Lower leg skin (tissue), 4 donors: ENCODE measurements at regions not wholly inside any gene's neighbourhood (a gene's known extent, or its start where the extent isn't known, plus 50 kb on each side); places are given as distances from the start of the nearest gene placed in this dataset.

ENCODE experiments used
- DNase-seq, 2 donors: peaks; one replicate each; pipeline ENCODE4 v3.0.0-alpha.2; 2019; ENCODE audit warnings: low spot score in 2 of 2
- H3K4me3 ChIP-seq: fragments of 200-600 bp; sonication (generic); 2 replicates; pipeline ENCODE4 v1.5.1; 2017; ENCODE audit warnings: mild to moderate bottlenecking, low read depth; ENCODE audit not compliant: poor library complexity, severe bottlenecking
- POLR2A ChIP-seq, 2 donors: fragments of 450-650 bp; IDR thresholded peaks; one replicate each; pipeline ENCODE4 v1.6.1; 2016 to 2017; ENCODE audit warnings: antibody characterized with exemption in 2 of 2, mild to moderate bottlenecking in 1 of 2, moderate library complexity in 1 of 2
- WGBS, 2 donors: methylation state at CpG; one replicate each; pipeline ENCODE4 v1.1.5; 2018; 5-methylcytosine and 5-hydroxymethylcytosine counted together
- intact Hi-C: fragments of 100-400 bp; cut with DNase I; formaldehyde crosslinking; loops from one replicate; pipeline ENCODE4 v1.15.0; 2023; ENCODE audit warnings: low total_unique reads
- TF ChIP-seq, protein P1 (sequence below), 3 donors: fragments of 450-650 bp; IDR thresholded peaks; one replicate each; pipeline ENCODE4 v1.5.1; 2016; ENCODE audit warnings: antibody characterized with exemption in 3 of 3, mild to moderate bottlenecking in 3 of 3, moderate library complexity in 2 of 3

- intact Hi-C loops, result no loop called here
- 81 to 95% methylated on average over 1 of the region's 1 CpG for WGBS, 2 donors
- no peak overlapping the region for H3K4me3 ChIP-seq
- DNase-seq, result no peak
- TF ChIP-seq, protein P1, sequence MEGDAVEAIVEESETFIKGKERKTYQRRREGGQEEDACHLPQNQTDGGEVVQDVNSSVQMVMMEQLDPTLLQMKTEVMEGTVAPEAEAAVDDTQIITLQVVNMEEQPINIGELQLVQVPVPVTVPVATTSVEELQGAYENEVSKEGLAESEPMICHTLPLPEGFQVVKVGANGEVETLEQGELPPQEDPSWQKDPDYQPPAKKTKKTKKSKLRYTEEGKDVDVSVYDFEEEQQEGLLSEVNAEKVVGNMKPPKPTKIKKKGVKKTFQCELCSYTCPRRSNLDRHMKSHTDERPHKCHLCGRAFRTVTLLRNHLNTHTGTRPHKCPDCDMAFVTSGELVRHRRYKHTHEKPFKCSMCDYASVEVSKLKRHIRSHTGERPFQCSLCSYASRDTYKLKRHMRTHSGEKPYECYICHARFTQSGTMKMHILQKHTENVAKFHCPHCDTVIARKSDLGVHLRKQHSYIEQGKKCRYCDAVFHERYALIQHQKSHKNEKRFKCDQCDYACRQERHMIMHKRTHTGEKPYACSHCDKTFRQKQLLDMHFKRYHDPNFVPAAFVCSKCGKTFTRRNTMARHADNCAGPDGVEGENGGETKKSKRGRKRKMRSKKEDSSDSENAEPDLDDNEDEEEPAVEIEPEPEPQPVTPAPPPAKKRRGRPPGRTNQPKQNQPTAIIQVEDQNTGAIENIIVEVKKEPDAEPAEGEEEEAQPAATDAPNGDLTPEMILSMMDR (IDR thresholded peaks at IDR 0.05), result no peak
- no peak for TF ChIP-seq POLR2A (IDR thresholded peaks at IDR 0.05)
Measured at GRCh38 chr22:27306771-27307170, 494.8 kb downstream of the MN1 start.

GRCh38 chr22:27307545-27308247 lies 493.9 kb downstream of the MN1 start:
- intact Hi-C loops, result no loop called here
- TF ChIP-seq, protein P1 (IDR thresholded peaks at IDR 0.05), result no peak
- no peak for TF ChIP-seq POLR2A (IDR thresholded peaks at IDR 0.05)
- DNase-seq, result no peak
- H3K4me3 ChIP-seq, result no peak overlapping the region
- WGBS, 2 donors, result 38% methylated on average over 4 of the region's 4 CpGs

GRCh38 chr22:27308513-27308912 lies 493.0 kb downstream of the MN1 start:
- intact Hi-C loops, result no loop called here
- no peak overlapping the region for H3K4me3 ChIP-seq
- TF ChIP-seq, protein P1 (IDR thresholded peaks at IDR 0.05), result no peak
- TF ChIP-seq POLR2A (IDR thresholded peaks at IDR 0.05), result no peak
- no peak for DNase-seq

DNA sequence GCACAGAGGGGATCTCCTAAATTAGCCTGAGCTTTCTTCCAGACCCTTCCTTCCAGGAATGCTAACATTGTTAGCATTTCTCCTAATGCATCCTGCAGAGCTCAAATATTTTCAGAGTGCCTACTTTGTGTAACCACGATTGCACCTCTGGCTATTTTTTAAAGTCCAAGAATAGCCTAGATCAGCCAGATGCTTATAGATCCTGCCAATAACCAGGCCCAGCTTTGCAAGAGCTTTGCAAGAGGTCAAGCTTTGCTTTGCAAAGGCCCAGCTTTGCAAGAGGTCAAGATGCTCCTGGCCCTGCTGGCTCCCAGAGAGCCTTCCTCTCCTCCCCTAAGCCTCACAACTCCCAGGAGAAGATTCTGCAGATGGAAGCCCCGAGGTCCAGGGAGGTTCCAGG lies 491.9 kb downstream of the MN1 start:
- H3K4me3 ChIP-seq, result no peak overlapping the region
- intact Hi-C loops, result no loop called here
- WGBS, 2 donors, result 56 to 69% methylated on average over 2 of the region's 2 CpGs
- TF ChIP-seq, protein P1 (IDR thresholded peaks at IDR 0.05), result no peak
- TF ChIP-seq POLR2A (IDR thresholded peaks at IDR 0.05), result no peak
- no peak for DNase-seq

GRCh38 chr22:27310966-27311697 lies 490.4 kb downstream of the MN1 start:
- intact Hi-C loops, result no loop called here
- no peak for TF ChIP-seq POLR2A (IDR thresholded peaks at IDR 0.05)
- TF ChIP-seq, protein P1 (IDR thresholded peaks at IDR 0.05), result no peak
- WGBS, 2 donors, result 80 to 82% methylated on average over 30 of the region's 30 CpGs
- no peak for DNase-seq
- H3K4me3 ChIP-seq, result no peak overlapping the region
